GM19035 (cell line): ENCODE measurements at regions not wholly inside any gene's neighbourhood (a gene's known extent, or its start where the extent isn't known, plus 50 kb on each side); places are given as distances from the start of the nearest gene placed in this dataset.
"Not testable (repeated sequence)": the region's sequence is repeated elsewhere in the genome, so short reads cannot be mapped to it uniquely, and the experiment has no call there.

Experiments used
- ATAC-seq: cut with Tn5 transposase; IDR thresholded peaks from one replicate; pipeline ENCODE4 v1.9.1; 2021; ENCODE audit not compliant: unreplicated experiment

DNA sequence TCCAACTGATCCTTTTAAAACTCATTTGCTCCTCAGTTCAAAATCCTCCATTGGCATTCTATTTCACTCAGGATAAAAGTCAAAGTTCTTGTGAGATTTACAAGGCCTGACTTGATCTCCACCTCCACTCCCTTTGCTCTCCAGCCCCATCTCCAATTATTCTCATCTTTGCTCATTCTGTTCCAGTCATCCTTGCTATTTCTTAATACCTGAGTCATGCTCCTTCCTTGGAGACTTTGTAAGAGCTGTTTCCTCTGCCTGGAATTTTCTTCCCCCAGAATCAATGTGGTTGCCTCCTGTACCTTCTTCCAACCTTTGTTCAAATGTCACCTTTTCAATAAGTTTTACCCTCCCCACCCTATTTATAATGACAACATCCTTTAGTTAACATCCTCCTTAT lies 373.5 kb downstream of the HTR1B start:
- no peak for ATAC-seq

DNA sequence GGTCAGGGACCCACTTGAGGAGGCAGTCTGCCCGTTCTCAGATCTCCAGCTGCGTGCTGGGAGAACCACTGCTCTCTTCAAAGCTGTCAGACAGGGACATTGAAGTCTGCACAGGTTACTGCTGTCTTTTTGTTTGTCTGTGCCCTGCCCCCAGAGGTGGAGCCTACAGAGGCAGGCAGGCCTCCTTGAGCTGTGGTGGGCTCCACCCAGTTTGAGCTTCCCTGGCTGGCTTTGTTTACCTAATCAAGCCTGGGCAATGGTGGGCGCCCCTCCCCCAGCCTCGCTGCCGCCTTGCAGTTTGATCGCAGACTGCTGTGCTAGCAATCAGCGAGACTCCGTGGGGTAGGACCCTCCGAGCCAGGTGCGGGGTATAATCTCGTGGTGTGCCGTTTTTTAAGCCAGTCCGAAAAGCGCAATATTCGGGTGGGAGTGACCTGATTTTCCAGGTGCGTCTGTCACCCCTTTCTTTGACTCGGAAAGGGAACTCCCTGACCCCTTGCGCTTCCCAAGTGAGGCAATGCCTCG lies 375.4 kb downstream of the HTR1B start:
- not testable (repeated sequence) for ATAC-seq

DNA sequence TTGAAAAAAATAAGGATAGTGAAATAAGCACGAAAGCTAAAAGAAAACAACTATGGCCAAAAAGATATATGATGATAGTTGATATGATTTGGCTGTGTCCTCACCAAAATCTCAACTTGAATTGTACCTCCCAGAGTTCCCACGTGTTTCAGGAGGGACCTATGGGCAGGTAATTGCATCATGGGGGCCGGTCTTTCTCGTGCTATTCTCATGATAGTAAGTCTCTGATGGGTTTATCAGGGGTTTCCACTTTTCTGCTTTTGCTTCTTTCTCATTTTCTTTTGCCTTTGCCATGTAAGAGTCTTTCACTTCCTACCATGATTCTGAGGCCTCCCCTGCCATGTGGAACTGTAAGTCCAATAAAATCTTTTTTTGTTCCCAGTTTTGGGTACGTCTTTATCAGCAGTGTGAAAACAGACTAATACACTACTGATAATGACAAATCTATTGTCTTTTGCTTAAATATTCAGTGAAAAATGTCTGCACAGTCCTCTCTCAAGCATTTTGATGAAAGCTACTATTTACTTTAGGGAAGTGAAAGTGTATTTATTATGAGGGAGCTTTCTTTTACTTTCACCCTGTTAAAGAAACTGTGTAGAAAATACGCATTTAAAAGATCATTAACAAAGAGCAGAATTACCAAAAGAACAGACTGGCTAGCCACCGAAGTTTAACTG lies 389.1 kb downstream of the HTR1B start:
- ATAC-seq, result no peak

DNA sequence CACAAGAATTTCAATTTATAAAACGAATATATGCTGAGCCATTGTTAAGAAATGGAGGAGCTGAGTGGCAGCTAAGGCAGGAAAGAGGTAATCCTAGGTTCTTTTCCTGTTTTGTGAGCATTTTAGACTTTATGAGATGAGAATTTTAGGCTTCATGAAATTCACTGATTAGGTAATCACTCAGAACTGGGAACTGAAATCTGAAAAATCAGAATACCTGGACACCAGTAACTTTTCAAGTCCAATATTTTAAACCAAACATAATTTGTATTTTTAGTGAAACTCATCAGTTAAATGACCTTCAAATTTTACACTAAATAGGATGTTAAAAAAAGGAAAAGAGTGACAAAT lies 389.9 kb downstream of the HTR1B start:
- ATAC-seq, result no peak

GRCh38 chr6:77072694-77073409 lies 390.4 kb downstream of the HTR1B start:
- ATAC-seq, result no peak

DNA sequence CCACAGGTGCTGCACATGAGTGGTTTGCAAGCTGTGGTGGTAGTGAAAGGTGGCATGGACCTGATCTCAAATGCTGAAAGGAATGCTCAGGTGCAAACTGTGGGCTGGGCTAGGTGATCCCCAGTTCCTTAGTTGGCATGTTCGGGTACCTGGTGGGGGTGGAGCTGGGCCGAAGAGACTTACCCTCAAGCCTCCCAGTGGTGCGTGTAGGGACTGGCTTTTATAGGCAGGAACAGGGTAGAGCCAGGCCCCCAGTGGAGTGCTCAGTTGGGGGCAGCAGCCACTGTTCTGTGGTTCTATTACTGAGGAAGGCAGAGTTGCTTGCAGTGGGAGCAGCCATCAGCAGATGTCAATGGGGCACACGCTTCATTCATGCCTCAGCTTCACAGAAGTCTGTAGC lies 399.8 kb downstream of the HTR1B start:
- ATAC-seq, result no peak

GRCh38 chr6:77055711-77056110 lies 407.6 kb downstream of the HTR1B start:
- no peak for ATAC-seq

GRCh38 chr6:77040568-77041195 lies 422.6 kb downstream of the HTR1B start:
- no peak for ATAC-seq

GRCh38 chr6:77038807-77039206 lies 424.5 kb downstream of the HTR1B start:
- ATAC-seq, result no peak

DNA sequence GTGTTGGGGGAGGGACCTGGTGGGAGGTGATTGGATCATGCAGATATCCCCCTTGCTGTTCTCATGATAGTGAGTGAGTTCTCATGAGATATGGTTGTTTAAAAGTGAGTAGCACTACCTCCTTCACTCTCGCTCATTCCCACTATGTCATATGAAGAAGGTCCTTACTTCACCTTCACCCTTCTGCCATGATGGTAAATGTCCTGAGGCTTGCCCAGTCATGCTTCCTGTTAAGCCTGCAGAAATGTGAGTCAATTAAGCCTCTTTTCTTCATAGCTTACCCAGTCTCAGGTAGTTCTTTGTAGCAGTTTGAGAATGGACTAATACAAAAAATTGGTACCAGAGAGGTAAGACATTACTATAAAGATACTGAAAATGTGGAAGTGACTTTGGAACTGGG lies 425.9 kb downstream of the HTR1B start:
- no peak for ATAC-seq

DNA sequence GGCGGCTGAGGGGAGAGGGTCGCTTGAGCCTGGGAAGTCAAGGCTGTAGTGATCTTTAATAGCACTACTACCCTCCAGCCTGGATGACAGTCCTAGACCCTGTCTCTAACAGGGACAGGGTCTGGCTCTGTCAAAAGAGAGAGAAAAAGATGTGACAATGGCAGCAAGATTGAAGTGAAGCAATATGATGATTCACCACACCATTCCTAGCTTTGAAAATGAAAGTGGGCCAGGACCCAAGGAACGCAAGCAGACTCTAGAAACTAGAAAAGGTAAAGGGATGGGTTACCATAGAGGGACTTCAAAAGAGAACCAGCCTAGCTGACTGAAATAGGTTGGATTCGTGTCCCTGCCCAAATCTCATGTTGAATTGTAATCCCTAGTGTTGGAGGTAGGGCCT lies 426.9 kb downstream of the HTR1B start:
- ATAC-seq, result no peak

GRCh38 chr6:77034161-77034560 lies 429.1 kb downstream of the HTR1B start:
- ATAC-seq, result no peak

DNA sequence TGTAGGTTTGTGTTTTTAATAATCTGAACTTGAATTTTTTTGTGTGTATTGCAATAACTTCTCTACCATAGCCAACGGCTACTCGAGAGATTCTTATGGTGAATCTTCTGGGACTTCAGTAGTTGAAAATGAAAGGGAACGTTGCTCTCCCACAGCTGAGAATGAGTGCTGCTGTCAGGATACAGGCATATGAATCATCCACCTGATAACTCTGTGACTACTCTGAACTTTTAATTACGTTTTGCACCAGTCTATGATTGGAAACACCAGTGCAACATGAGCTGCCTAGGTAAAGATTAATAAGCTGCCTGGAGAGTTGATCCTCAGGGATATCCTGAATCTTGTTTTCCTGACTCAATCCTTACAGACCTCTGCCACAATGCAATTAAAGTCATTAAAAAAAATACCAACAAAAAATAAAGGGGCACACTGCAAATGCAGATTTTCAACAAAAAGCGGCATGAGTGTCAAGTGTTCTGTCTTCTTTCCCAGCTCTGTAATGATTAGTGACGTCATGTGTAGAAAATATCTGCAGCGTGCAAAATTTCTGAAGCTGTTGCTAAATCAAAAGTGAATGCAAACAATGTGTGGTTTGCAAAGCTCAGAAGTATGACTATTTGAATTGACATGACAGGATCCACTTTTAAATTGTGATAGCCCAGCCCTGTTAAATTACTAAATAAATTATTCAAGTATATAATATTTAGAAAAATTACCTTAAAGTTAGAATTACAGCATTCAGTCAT lies 432.2 kb downstream of the HTR1B start:
- no peak for ATAC-seq

GRCh38 chr6:77026341-77026740 lies 436.9 kb downstream of the HTR1B start:
- no peak for ATAC-seq

- ATAC-seq, result no peak
These were observed 437.5 kb downstream of the HTR1B start for GRCh38 chr6:77025736-77026223.

DNA sequence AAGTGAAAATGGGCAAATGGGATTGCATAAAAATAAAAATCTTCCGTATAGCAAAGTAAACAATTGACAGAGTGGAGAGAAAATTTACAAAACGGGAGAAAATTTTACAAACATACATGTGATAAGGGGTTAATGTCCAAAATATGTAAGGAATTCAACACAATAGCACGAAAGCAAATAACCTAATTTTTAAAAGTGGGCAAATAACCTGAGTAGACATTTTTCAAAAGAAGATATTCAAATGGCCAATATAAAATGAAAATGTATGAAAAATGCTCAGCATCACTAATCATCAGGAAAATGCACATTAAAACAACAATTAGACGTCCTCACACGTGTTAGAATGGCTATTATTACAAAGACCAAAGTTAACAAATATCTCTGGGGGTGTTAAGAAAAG lies 441.5 kb downstream of the HTR1B start:
- ATAC-seq, result no peak

DNA sequence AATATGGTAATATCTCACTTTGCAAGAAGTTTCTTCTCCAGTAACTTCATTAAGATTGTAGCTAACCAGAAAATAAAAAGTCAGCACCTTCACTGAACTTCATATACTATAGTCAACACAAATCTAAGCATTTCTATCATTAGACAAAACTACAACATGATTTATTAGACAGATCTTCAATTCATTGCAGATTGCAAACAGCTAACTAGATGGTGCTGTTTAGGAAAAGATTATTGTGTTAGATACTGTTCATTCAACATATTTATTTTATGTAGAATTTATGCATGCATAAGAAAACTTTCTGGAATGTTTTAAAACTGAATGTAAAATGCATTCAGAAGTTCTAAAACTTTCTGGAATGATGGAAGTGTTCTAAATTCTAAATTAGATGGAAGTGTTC lies 442.1 kb downstream of the HTR1B start:
- ATAC-seq, result no peak

GRCh38 chr6:77019081-77019480 lies 444.2 kb downstream of the HTR1B start:
- ATAC-seq, result no peak

- no peak for ATAC-seq
These were observed 445.8 kb downstream of the HTR1B start for GRCh38 chr6:77017537-77017936.

DNA sequence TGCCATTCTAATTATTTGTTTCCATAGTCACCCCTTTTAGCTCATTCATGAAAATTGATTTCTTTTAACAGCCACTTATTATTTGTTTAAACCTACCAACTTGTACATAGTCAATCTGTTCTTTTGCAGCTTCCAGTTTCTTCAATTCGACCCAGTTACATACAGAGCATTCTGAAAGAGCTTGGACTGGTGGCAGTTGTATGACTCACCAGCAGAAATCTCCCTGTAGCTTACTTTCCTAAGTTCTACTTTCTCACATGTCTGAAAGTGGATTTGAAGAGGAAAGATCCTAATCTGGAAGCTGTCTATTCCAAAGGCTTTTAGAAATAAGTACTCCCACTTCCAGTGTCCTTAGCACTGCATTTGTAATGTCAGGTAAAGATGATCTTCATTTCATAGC lies 447.9 kb downstream of the HTR1B start:
- ATAC-seq, result no peak

GRCh38 chr6:77011929-77012545 lies 451.3 kb downstream of the HTR1B start:
- no peak for ATAC-seq
